Lower leg skin (tissue), 3 donors: ENCODE measurements at regions not wholly inside any gene's neighbourhood (a gene's known extent, or its start where the extent isn't known, plus 50 kb on each side); places are given as distances from the start of the nearest gene placed in this dataset.

Experiments
- POLR2A ChIP-seq, 2 donors: fragments of 450-650 bp; IDR thresholded peaks; one replicate each; pipeline ENCODE4 v1.6.1; 2016 to 2017; ENCODE audit warnings: antibody characterized with exemption in 2 of 2, mild to moderate bottlenecking in 1 of 2, moderate library complexity in 1 of 2
- TF ChIP-seq, protein P1 (sequence below), 3 donors: fragments of 450-650 bp; IDR thresholded peaks; one replicate each; pipeline ENCODE4 v1.5.1; 2016; ENCODE audit warnings: antibody characterized with exemption in 3 of 3, mild to moderate bottlenecking in 3 of 3, moderate library complexity in 2 of 3

DNA sequence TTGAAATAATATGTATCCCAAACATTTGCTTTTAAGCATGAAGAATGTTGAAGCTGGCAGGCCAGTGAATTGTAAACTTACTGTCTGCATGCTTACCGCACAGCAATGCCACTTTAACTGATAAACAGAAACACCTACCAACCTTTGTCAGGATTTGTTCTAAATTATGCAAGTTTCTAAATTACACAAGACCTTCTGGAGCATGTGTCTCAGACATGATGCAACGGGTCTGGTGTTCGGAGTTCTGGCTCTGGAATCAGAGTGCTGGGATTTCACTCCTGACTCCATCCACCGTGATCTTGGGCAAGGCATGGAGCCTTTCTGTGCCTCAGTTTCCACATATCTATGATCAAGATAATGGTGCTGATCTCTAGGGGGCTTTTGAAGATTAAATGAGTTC lies 111.2 kb downstream of the CCT6B start:
- TF ChIP-seq, protein P1, sequence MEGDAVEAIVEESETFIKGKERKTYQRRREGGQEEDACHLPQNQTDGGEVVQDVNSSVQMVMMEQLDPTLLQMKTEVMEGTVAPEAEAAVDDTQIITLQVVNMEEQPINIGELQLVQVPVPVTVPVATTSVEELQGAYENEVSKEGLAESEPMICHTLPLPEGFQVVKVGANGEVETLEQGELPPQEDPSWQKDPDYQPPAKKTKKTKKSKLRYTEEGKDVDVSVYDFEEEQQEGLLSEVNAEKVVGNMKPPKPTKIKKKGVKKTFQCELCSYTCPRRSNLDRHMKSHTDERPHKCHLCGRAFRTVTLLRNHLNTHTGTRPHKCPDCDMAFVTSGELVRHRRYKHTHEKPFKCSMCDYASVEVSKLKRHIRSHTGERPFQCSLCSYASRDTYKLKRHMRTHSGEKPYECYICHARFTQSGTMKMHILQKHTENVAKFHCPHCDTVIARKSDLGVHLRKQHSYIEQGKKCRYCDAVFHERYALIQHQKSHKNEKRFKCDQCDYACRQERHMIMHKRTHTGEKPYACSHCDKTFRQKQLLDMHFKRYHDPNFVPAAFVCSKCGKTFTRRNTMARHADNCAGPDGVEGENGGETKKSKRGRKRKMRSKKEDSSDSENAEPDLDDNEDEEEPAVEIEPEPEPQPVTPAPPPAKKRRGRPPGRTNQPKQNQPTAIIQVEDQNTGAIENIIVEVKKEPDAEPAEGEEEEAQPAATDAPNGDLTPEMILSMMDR (IDR thresholded peaks at IDR 0.05) = no peak
- TF ChIP-seq POLR2A (IDR thresholded peaks at IDR 0.05) = no peak
